PFSK-1 (cell line): ENCODE measurements at regions not wholly inside any gene's neighbourhood (a gene's known extent, or its start where the extent isn't known, plus 50 kb on each side); places are given as distances from the start of the nearest gene placed in this dataset.

Experiments
- FOXP2 ChIP-seq: optimal IDR thresholded peaks from 2 replicates; pipeline ENCODE3; 2011; ENCODE audit warnings: borderline replicate concordance, control low read depth, inconsistent platforms; ENCODE audit not compliant: insufficient read depth; ENCODE audit errors: extremely low read length, extremely low read depth
- POLR2AphosphoS5 ChIP-seq: IDR thresholded peaks from 2 replicates; pipeline ENCODE4 v1.6.1; 2012; ENCODE audit warnings: low read depth, mild to moderate bottlenecking, control low read depth, low read length, moderate library complexity
- REST ChIP-seq, 2 experiments: IDR thresholded peaks; 2 replicates each; pipeline versions ENCODE4 v1.6.1 to v1.8.0; 2011 to 2012; ENCODE audit warnings: low read depth in 2 of 2, low read length in 2 of 2, control low read depth in 1 of 2, inconsistent platforms in 1 of 2, mild to moderate bottlenecking in 1 of 2, moderate library complexity in 1 of 2; ENCODE audit not compliant: insufficient read depth in 1 of 2
- SIN3A ChIP-seq: IDR thresholded peaks from 2 replicates; pipeline ENCODE4 v1.6.1; 2012; ENCODE audit warnings: mild to moderate bottlenecking, low read length, moderate library complexity, borderline replicate concordance; ENCODE audit not compliant: insufficient read depth
- TAF1 ChIP-seq: IDR thresholded peaks from 2 replicates; pipeline ENCODE4 v1.6.1; 2012; ENCODE audit warnings: low read length, control low read depth, borderline replicate concordance; ENCODE audit not compliant: insufficient read depth

- TF ChIP-seq SIN3A, result no peak
- TF ChIP-seq POLR2AphosphoS5, result no peak
- TF ChIP-seq REST (IDR thresholded peaks at IDR 0.05; ENCODE audit: insufficient read depth in 1 of 2, low read depth in 2 of 2, low read length in 2 of 2), result no peak
- TF ChIP-seq FOXP2, result no peak
- TF ChIP-seq TAF1, result no peak
These were observed 61.9 kb upstream of the GNG12 start for GRCh38 chr1:67894981-67895735.

GRCh38 chr1:67893126-67893495 lies 59.8 kb upstream of the GNG12 start:
- TF ChIP-seq POLR2AphosphoS5 (no peak), FOXP2 (no peak), REST (IDR thresholded peaks at IDR 0.05; ENCODE audit: insufficient read depth in 1 of 2, low read depth in 2 of 2, low read length in 2 of 2) (no peak), TAF1 (no peak), SIN3A (no peak)

GRCh38 chr1:67892476-67893125 lies 59.3 kb upstream of the GNG12 start:
- TF ChIP-seq FOXP2 (no peak), POLR2AphosphoS5 (no peak), REST (IDR thresholded peaks at IDR 0.05; ENCODE audit: insufficient read depth in 1 of 2, low read depth in 2 of 2, low read length in 2 of 2) (no peak), SIN3A (no peak), TAF1 (no peak)

- TF ChIP-seq SIN3A (no peak), POLR2AphosphoS5 (no peak), TAF1 (no peak), FOXP2 (no peak), REST (IDR thresholded peaks at IDR 0.05; ENCODE audit: insufficient read depth in 1 of 2, low read depth in 2 of 2, low read length in 2 of 2) (no peak)
These were observed 57.6 kb upstream of the GNG12 start for GRCh38 chr1:67890857-67891256.
